ENCODE measurements at regions not wholly inside any gene's neighbourhood (a gene's known extent, or its start where the extent isn't known, plus 50 kb on each side); places are given as distances from the start of the nearest gene placed in this dataset.

GRCh38 chr4:32172761-32173160 is 1452.6 kb downstream of the PCDH7 start:
- intact Hi-C loops (cut with micrococcal nuclease) = no loop called here
- DNase-seq (no peak), ATAC-seq (no peak)

GRCh38 chr4:32180086-32180485 is 1459.9 kb downstream of the PCDH7 start:
- no peak for ATAC-seq
- no peak for DNase-seq
- intact Hi-C loops (cut with micrococcal nuclease) = no loop called here

GRCh38 chr4:32184186-32184585 is 1464.0 kb downstream of the PCDH7 start:
- no peak for ATAC-seq
- intact Hi-C loops (cut with micrococcal nuclease) = no loop called here

GRCh38 chr4:32189130-32189529 is 1469.0 kb downstream of the PCDH7 start:
- ATAC-seq (no peak), DNase-seq (no peak)
- intact Hi-C loops (cut with micrococcal nuclease) = no loop called here

More at GRCh38 chr4:32184186-32184585, 1464.0 kb downstream of the PCDH7 start:
- no peak for DNase-seq

- DNase-seq (no peak), ATAC-seq (no peak)
- intact Hi-C loops (cut with micrococcal nuclease) = no loop called here
These were observed 1469.6 kb downstream of the PCDH7 start for GRCh38 chr4:32189788-32190187.

GRCh38 chr4:32191961-32192360 is 1471.8 kb downstream of the PCDH7 start:
- intact Hi-C loops (cut with micrococcal nuclease) = no loop called here
- no peak for ATAC-seq
- no peak for DNase-seq

GRCh38 chr4:32192363-32192762 is 1472.2 kb downstream of the PCDH7 start:
- ATAC-seq (no peak), DNase-seq (no peak)
- intact Hi-C loops (cut with micrococcal nuclease) = no loop called here

GRCh38 chr4:32192991-32193390 is 1472.8 kb downstream of the PCDH7 start:
- DNase-seq = no peak
- no peak for ATAC-seq
- intact Hi-C loops (cut with micrococcal nuclease) = no loop called here

- ATAC-seq = no peak
- no peak for DNase-seq
- intact Hi-C loops (cut with micrococcal nuclease) = no loop called here
These were observed 1477.0 kb downstream of the PCDH7 start for GRCh38 chr4:32196950-32197688.

- DNase-seq (no peak), ATAC-seq (no peak)
- intact Hi-C loops (cut with micrococcal nuclease) = no loop called here
These were observed 1479.5 kb downstream of the PCDH7 start for GRCh38 chr4:32199639-32200038.

- DNase-seq (no peak), ATAC-seq (no peak)
- intact Hi-C loops (cut with micrococcal nuclease) = no loop called here
These were observed 1483.2 kb downstream of the PCDH7 start for GRCh38 chr4:32203340-32203739.

GRCh38 chr4:32206756-32207155 is 1486.6 kb downstream of the PCDH7 start:
- intact Hi-C loops (cut with micrococcal nuclease) = no loop called here
- ATAC-seq (no peak), DNase-seq (no peak)

GRCh38 chr4:32207456-32207855 is 1487.3 kb downstream of the PCDH7 start:
- intact Hi-C loops (cut with micrococcal nuclease) = no loop called here
- ATAC-seq (no peak), DNase-seq (no peak)

- intact Hi-C loops (cut with micrococcal nuclease) = no loop called here
- DNase-seq (peak; percentile 14), ATAC-seq (no peak)
These were observed 1495.1 kb downstream of the PCDH7 start for GRCh38 chr4:32215277-32215676.

GRCh38 chr4:32216502-32216901 is 1496.3 kb downstream of the PCDH7 start:
- no peak for ATAC-seq
- DNase-seq = no peak
- intact Hi-C loops (cut with micrococcal nuclease) = no loop called here

- intact Hi-C loops (cut with micrococcal nuclease) = no loop called here
- no peak for DNase-seq
- no peak for ATAC-seq
These were observed 1499.3 kb downstream of the PCDH7 start for GRCh38 chr4:32219306-32220075.

GRCh38 chr4:32226204-32226603 is 1506.0 kb downstream of the PCDH7 start:
- intact Hi-C loops (cut with micrococcal nuclease) = no loop called here
- ATAC-seq = no peak
- DNase-seq = no peak

- DNase-seq (no peak), ATAC-seq (no peak)
- intact Hi-C loops (cut with micrococcal nuclease) = no loop called here
These were observed 1506.6 kb downstream of the PCDH7 start for GRCh38 chr4:32226733-32227132.

- intact Hi-C loops (cut with micrococcal nuclease) = no loop called here
- ATAC-seq (no peak), DNase-seq (no peak)
These were observed 1523.8 kb downstream of the PCDH7 start for GRCh38 chr4:32243926-32244325.

- no peak for ATAC-seq
- intact Hi-C loops (cut with micrococcal nuclease) = no loop called here
- no peak for DNase-seq
These were observed 1528.9 kb downstream of the PCDH7 start for GRCh38 chr4:32249040-32249439.

GRCh38 chr4:32251126-32251525 is 1531.0 kb downstream of the PCDH7 start:
- intact Hi-C loops (cut with micrococcal nuclease) = no loop called here
- DNase-seq = no peak
- ATAC-seq = no peak

Data from left ventricle myocardium superior (tissue), 1 donor.